DND-41 (cell line): ENCODE measurements at regions not wholly inside any gene's neighbourhood (a gene's known extent, or its start where the extent isn't known, plus 50 kb on each side); places are given as distances from the start of the nearest gene placed in this dataset.

Experiments
- CTCF ChIP-seq: IDR thresholded peaks from 2 replicates; pipeline ENCODE4 v1.5.1; 2012; ENCODE audit warnings: borderline replicate concordance, low read length, moderate library complexity, mild to moderate bottlenecking; ENCODE audit not compliant: poor library complexity, severe bottlenecking; ENCODE audit errors: extremely low read depth
- EZH2 ChIP-seq: IDR thresholded peaks from 3 replicates; pipeline ENCODE4 v1.6.1; 2012; ENCODE audit warnings: borderline replicate concordance, low read depth, mild to moderate bottlenecking, moderate library complexity, low read length, inconsistent platforms; ENCODE audit not compliant: severe bottlenecking

- TF ChIP-seq CTCF (no peak), EZH2 (no peak)
Measured at GRCh38 chr2:57759131-57759530, 287.5 kb upstream of the VRK2 start.
